Right kidney (tissue), 1 donor: ENCODE measurements at regions not wholly inside any gene's neighbourhood (a gene's known extent, or its start where the extent isn't known, plus 50 kb on each side); places are given as distances from the start of the nearest gene placed in this dataset.
"Not testable (repeated sequence)": the region's sequence is repeated elsewhere in the genome, so short reads cannot be mapped to it uniquely, and the experiment has no call there.

Experiments used
- DNase-seq: peaks from one replicate; pipeline ENCODE4 v3.0.0-alpha.2; 2016

- DNase-seq = no peak
These were observed 159.0 kb upstream of the CXCL13 start for GRCh38 chr4:77446601-77447000.

- DNase-seq = no peak
These were observed 156.4 kb upstream of the CXCL13 start for GRCh38 chr4:77449171-77449570.

- no peak for DNase-seq
These were observed 155.6 kb upstream of the CXCL13 start for GRCh38 chr4:77450006-77450405.

- no peak for DNase-seq
These were observed 154.1 kb upstream of the CXCL13 start for GRCh38 chr4:77451530-77451929.

GRCh38 chr4:77452117-77452516, 153.5 kb upstream of the CXCL13 start:
- not testable (repeated sequence) for DNase-seq

GRCh38 chr4:77453911-77454310, 151.7 kb upstream of the CXCL13 start:
- no peak for DNase-seq

GRCh38 chr4:77454858-77455257, 150.8 kb upstream of the CXCL13 start:
- DNase-seq = no peak

GRCh38 chr4:77464100-77464499, 141.5 kb upstream of the CXCL13 start:
- not testable (repeated sequence) for DNase-seq

- DNase-seq = no peak
These were observed 140.3 kb upstream of the CXCL13 start for GRCh38 chr4:77465271-77465670.

GRCh38 chr4:77466430-77466829, 139.2 kb upstream of the CXCL13 start:
- no peak for DNase-seq

GRCh38 chr4:77471821-77472495, 133.7 kb upstream of the CXCL13 start:
- no peak for DNase-seq

GRCh38 chr4:77473509-77473908, 132.1 kb upstream of the CXCL13 start:
- DNase-seq = no peak

- no peak for DNase-seq
These were observed 123.8 kb upstream of the CXCL13 start for GRCh38 chr4:77481856-77482255.

GRCh38 chr4:77488882-77489281, 116.7 kb upstream of the CXCL13 start:
- no peak for DNase-seq

- DNase-seq = no peak
These were observed 112.4 kb upstream of the CXCL13 start for GRCh38 chr4:77493120-77493752.

GRCh38 chr4:77493829-77494551, 111.6 kb upstream of the CXCL13 start:
- no peak for DNase-seq

GRCh38 chr4:77496457-77496856, 109.2 kb upstream of the CXCL13 start:
- no peak for DNase-seq

GRCh38 chr4:77500801-77501200, 104.8 kb upstream of the CXCL13 start:
- no peak for DNase-seq

GRCh38 chr4:77501240-77501639, 104.4 kb upstream of the CXCL13 start:
- DNase-seq = no peak

- DNase-seq = no peak
These were observed 103.8 kb upstream of the CXCL13 start for GRCh38 chr4:77501851-77502250.

- no peak for DNase-seq
These were observed 101.2 kb upstream of the CXCL13 start for GRCh38 chr4:77504407-77504806.

GRCh38 chr4:77505275-77505957, 100.2 kb upstream of the CXCL13 start:
- DNase-seq = no peak

GRCh38 chr4:77505958-77506319, 99.7 kb upstream of the CXCL13 start:
- DNase-seq = no peak
